HEK293T (cell line): ENCODE measurements at regions not wholly inside any gene's neighbourhood (a gene's known extent, or its start where the extent isn't known, plus 50 kb on each side); places are given as distances from the start of the nearest gene placed in this dataset.

Experiments
- ARNT ChIP-seq: fragments of 450-650 bp; IDR thresholded peaks from 2 replicates; pipeline ENCODE4 v1.6.1; 2017; ENCODE audit warnings: mild to moderate bottlenecking
- BHLHE40 ChIP-seq: fragments of 450-650 bp; IDR thresholded peaks from 2 replicates; pipeline ENCODE4 v1.6.1; 2016; ENCODE audit warnings: mild to moderate bottlenecking, moderate library complexity, borderline replicate concordance
- FOXK2 ChIP-seq: fragments of 450-650 bp; IDR thresholded peaks from 2 replicates; pipeline ENCODE4 v1.6.1; 2016; ENCODE audit warnings: mild to moderate bottlenecking
- L3MBTL2 ChIP-seq: fragments of 450-650 bp; conservative IDR thresholded peaks from 2 replicates; pipeline ENCODE4 v1.6.1; 2016; ENCODE audit warnings: mild to moderate bottlenecking

- no peak for TF ChIP-seq BHLHE40
- TF ChIP-seq ARNT = no peak
- no peak for TF ChIP-seq L3MBTL2
- no peak for TF ChIP-seq FOXK2
Observed at GRCh38 chr18:53664575-53664974, 559.9 kb downstream of the MBD2 start.
